H1 (cell line): ENCODE measurements at regions not wholly inside any gene's neighbourhood (a gene's known extent, or its start where the extent isn't known, plus 50 kb on each side); places are given as distances from the start of the nearest gene placed in this dataset.

Experiments
- CTCF ChIA-PET: fragments of 300-600 bp; sonication (Branson Sonifier 250); formaldehyde crosslinking; loops from one replicate; lab custom pipeline; 2021; ENCODE audit not compliant: partially characterized antibody; lab: Charles Lee
- POLR2A ChIA-PET: fragments of 300-600 bp; sonication (Branson Sonifier 250); formaldehyde crosslinking; loops from one replicate; lab custom pipeline; 2021; ENCODE audit warnings: inconsistent platforms; ENCODE audit not compliant: partially characterized antibody; lab: Charles Lee
- DNase-seq, 2 experiments: peaks; one replicate each; pipeline versions ENCODE4 v3.0.0 to v3.0.0-alpha.2; 2010 to 2022; ENCODE audit warnings: low spot score in 2 of 2, low read depth in 1 of 2, mixed read lengths in 1 of 2
- FAIRE-seq: peaks from 2 replicates; lab custom pipeline; 2011; peaks lifted over from hg19 to GRCh38; lab: Jason Lieb, UNC
- H2AFZ ChIP-seq: 2 replicates; pipeline ENCODE4 v1.8.1; 2012; ENCODE audit warnings: low read length, inconsistent platforms
- H2AK5ac ChIP-seq: 2 replicates; pipeline ENCODE4 v1.6.1; 2013; ENCODE audit warnings: low read depth, low read length
- H2BK120ac ChIP-seq: replicated peaks from 2 replicates; pipeline ENCODE3; 2013; ENCODE audit warnings: low read depth, low read length, inconsistent platforms
- H2BK12ac ChIP-seq: 2 replicates; pipeline ENCODE4 v1.6.1; 2013; ENCODE audit warnings: low read depth, low read length
- H2BK15ac ChIP-seq: 2 replicates; pipeline ENCODE4 v1.6.1; 2013; ENCODE audit warnings: low read length
- H2BK20ac ChIP-seq: 2 replicates; pipeline ENCODE4 v1.6.1; 2013; ENCODE audit warnings: low read length
- H2BK5ac ChIP-seq: 2 replicates; pipeline ENCODE4 v1.6.1; 2013; ENCODE audit warnings: low read depth, low read length
- H3K14ac ChIP-seq: 2 replicates; pipeline ENCODE4 v1.6.1; 2013; ENCODE audit warnings: inconsistent platforms; ENCODE audit not compliant: insufficient read length
- H3K18ac ChIP-seq: 2 replicates; pipeline ENCODE4 v1.6.1; 2013; ENCODE audit warnings: low read length; ENCODE audit errors: extremely low read depth
- H3K23ac ChIP-seq: 2 replicates; pipeline ENCODE4 v1.6.1; 2013; ENCODE audit warnings: inconsistent platforms; ENCODE audit not compliant: insufficient read length
- H3K23me2 ChIP-seq: 2 replicates; pipeline ENCODE4 v1.6.1; 2013; ENCODE audit warnings: low read depth, low read length
- H3K27ac ChIP-seq: 2 replicates; pipeline ENCODE4 v1.6.1; 2011; ENCODE audit warnings: low read depth, low read length, inconsistent platforms
- H3K27me3 ChIP-seq, 4 experiments: replicated peaks in 1 of 4; 1 replicate in 1 of 4; 2 replicates in 3 of 4; pipeline versions ENCODE4 v1.6.1 to v1.8.1; 2011 to 2013; ENCODE audit warnings: low read length in 3 of 4, mild to moderate bottlenecking in 3 of 4, inconsistent platforms in 2 of 4, mixed read lengths in 2 of 4, moderate library complexity in 1 of 4; ENCODE audit not compliant: control insufficient read depth in 3 of 4, insufficient read depth in 3 of 4; ENCODE audit errors: extremely low read depth in 1 of 4
- H3K36me3 ChIP-seq, 4 experiments: 2 replicates each; pipeline versions ENCODE4 v1.6.1 to v1.8.1; 2011 to 2013; ENCODE audit warnings: mild to moderate bottlenecking in 4 of 4, low read length in 3 of 4, moderate library complexity in 2 of 4, control low read depth in 1 of 4, inconsistent platforms in 1 of 4; ENCODE audit not compliant: insufficient read depth in 4 of 4, control insufficient read depth in 2 of 4
- H3K4ac ChIP-seq: replicated peaks from 2 replicates; pipeline ENCODE3; 2013; ENCODE audit warnings: low read length, low read depth, mixed read lengths, inconsistent platforms; ENCODE audit not compliant: insufficient read length
- H3K4me1 ChIP-seq, 4 experiments: replicated peaks in 1 of 4; 1 replicate in 1 of 4; 2 replicates in 3 of 4; pipeline versions ENCODE4 v1.6.1 to v1.8.1; 2011 to 2013; ENCODE audit warnings: low read length in 3 of 4, inconsistent platforms in 2 of 4, mixed read lengths in 1 of 4; ENCODE audit not compliant: insufficient read depth in 4 of 4, control insufficient read depth in 3 of 4
- H3K4me2 ChIP-seq, 2 experiments: 2 replicates each; pipeline versions ENCODE4 v1.6.1 to v1.8.1; 2011 to 2013; ENCODE audit warnings: low read depth in 2 of 2, low read length in 2 of 2, control low read depth in 1 of 2, inconsistent platforms in 1 of 2, mild to moderate bottlenecking in 1 of 2; ENCODE audit not compliant: insufficient read depth in 1 of 2
- H3K4me3 ChIP-seq, 4 experiments: fragments of 200-600, 300-600 bp in 1 of 4; sonication (generic), shearing (Covaris generic), sonication (Bioruptor Twin) in 1 of 4; 2 replicates each; pipeline versions ENCODE4 v1.5.1 to v1.8.1; 2011 to 2016; ENCODE audit warnings: low read length in 4 of 4, low read depth in 3 of 4, control low read depth in 2 of 4, inconsistent platforms in 2 of 4, mild to moderate bottlenecking in 2 of 4, mixed read lengths in 1 of 4, moderate library complexity in 1 of 4; ENCODE audit not compliant: insufficient read depth in 2 of 4; ENCODE audit errors: extremely low read depth in 1 of 4
- H3K56ac ChIP-seq: replicated peaks from 2 replicates; pipeline ENCODE3; 2013; ENCODE audit warnings: low read depth, mild to moderate bottlenecking, mixed read lengths, low read length, inconsistent platforms; ENCODE audit not compliant: insufficient read length
- H3K79me1 ChIP-seq: 2 replicates; pipeline ENCODE4 v1.6.1; 2013; ENCODE audit warnings: low read depth, low read length, control low read depth
- H3K79me2 ChIP-seq, 2 experiments: 2 replicates each; pipeline versions ENCODE4 v1.6.1 to v1.8.1; 2012 to 2013; ENCODE audit warnings: low read length in 2 of 2, mild to moderate bottlenecking in 2 of 2, inconsistent platforms in 1 of 2; ENCODE audit not compliant: insufficient read depth in 2 of 2, control insufficient read depth in 1 of 2
- H3K9ac ChIP-seq, 4 experiments: replicated peaks in 1 of 4; 1 replicate in 1 of 4; 2 replicates in 3 of 4; pipeline versions ENCODE4 v1.6.1 to v1.8.1; 2011 to 2013; ENCODE audit warnings: low read depth in 3 of 4, low read length in 3 of 4, control low read depth in 2 of 4, mild to moderate bottlenecking in 2 of 4, moderate library complexity in 2 of 4, inconsistent platforms in 1 of 4; ENCODE audit errors: extremely low read depth in 1 of 4
- H3K9me3 ChIP-seq, 2 experiments: 2 replicates each; pipeline versions ENCODE4 v1.6.1 to v1.8.1; 2012 to 2013; ENCODE audit warnings: mild to moderate bottlenecking in 2 of 2, moderate library complexity in 2 of 2, control low read depth in 1 of 2, inconsistent platforms in 1 of 2, low read depth in 1 of 2, low read length in 1 of 2, mixed read lengths in 1 of 2; ENCODE audit not compliant: insufficient read depth in 2 of 2
- H4K20me1 ChIP-seq, 2 experiments: replicated peaks in 1 of 2; 2 replicates each; pipeline versions ENCODE3 to v1.8.1; 2011 to 2013; ENCODE audit warnings: inconsistent platforms in 2 of 2, low read length in 2 of 2, mild to moderate bottlenecking in 1 of 2; ENCODE audit not compliant: insufficient read depth in 2 of 2, control insufficient read depth in 1 of 2
- H4K5ac ChIP-seq: 2 replicates; pipeline ENCODE4 v1.6.1; 2013; ENCODE audit warnings: low read length, low read depth, mixed read lengths, inconsistent platforms; ENCODE audit not compliant: insufficient read length
- H4K8ac ChIP-seq: 2 replicates; pipeline ENCODE4 v1.8.0; 2013; ENCODE audit warnings: mild to moderate bottlenecking, moderate library complexity, low read length, inconsistent platforms; ENCODE audit not compliant: insufficient read depth; ENCODE audit errors: extremely low read depth
- H4K91ac ChIP-seq: replicated peaks from 2 replicates; pipeline ENCODE3; 2013; ENCODE audit warnings: low read length, mixed read lengths, inconsistent platforms; ENCODE audit not compliant: insufficient read length
- EZH2 ChIP-seq: fragments of 200-600 bp; sonication (generic); IDR thresholded peaks from 2 replicates; pipeline ENCODE4 v1.7.1; 2012; ENCODE audit warnings: low read depth, mild to moderate bottlenecking, moderate library complexity, low read length, inconsistent platforms; ENCODE audit not compliant: severe bottlenecking
- HDAC2 ChIP-seq, 2 experiments: fragments of 300-600 bp in 1 of 2; sonication (generic) in 1 of 2; IDR thresholded peaks; 2 replicates each; pipeline ENCODE4 v1.6.1; 2011 to 2012; ENCODE audit warnings: low read depth in 2 of 2, low read length in 2 of 2, mild to moderate bottlenecking in 2 of 2, moderate library complexity in 2 of 2, borderline replicate concordance in 1 of 2, inconsistent platforms in 1 of 2
- KDM1A ChIP-seq: fragments of 200-600, 300-600 bp; sonication (generic); IDR thresholded peaks from 2 replicates; pipeline ENCODE4 v1.7.1; 2016; ENCODE audit warnings: mild to moderate bottlenecking, low read length, borderline replicate concordance
- POLR2A ChIP-seq, 2 experiments: IDR thresholded peaks; 1 replicate in 1 of 2; 2 replicates in 1 of 2; pipeline ENCODE4 v1.6.1; 2011; ENCODE audit warnings: low read depth in 2 of 2, low read length in 2 of 2, mild to moderate bottlenecking in 2 of 2; ENCODE audit errors: control extremely low read depth in 1 of 2
- SP1 ChIP-seq: IDR thresholded peaks from 2 replicates; pipeline ENCODE4 v1.6.1; 2011; ENCODE audit warnings: low read depth, low read length
- TEAD4 ChIP-seq: IDR thresholded peaks from 2 replicates; pipeline ENCODE4 v1.6.1; 2012; ENCODE audit warnings: low read depth, low read length, inconsistent platforms, mixed read lengths
- WGBS, 2 experiments: shearing (Covaris generic) in 1 of 2; methylation state at CpG; one replicate each; pipeline versions ENCODE4 v1.1.6 to v1.1.7; 2013 to 2015; ENCODE audit warnings: low lambda C conversion rate in 2 of 2, mixed read lengths in 2 of 2, inconsistent platforms in 1 of 2, low coverage in 1 of 2, missing lambda C conversion rate in 1 of 2; ENCODE audit not compliant: insufficient replicate concordance in 2 of 2, insufficient coverage in 1 of 2, insufficient read length in 1 of 2; ENCODE audit errors: extremely low coverage in 1 of 2, missing lambda C conversion rate in 1 of 2; 5-methylcytosine and 5-hydroxymethylcytosine counted together
- TF ChIP-seq, protein P1 (sequence below), 3 experiments: IDR thresholded peaks; 1 replicate in 2 of 3; 2 replicates in 1 of 3; pipeline versions ENCODE4 v1.5.1 to v1.6.1; 2011; ENCODE audit warnings: low read length in 3 of 3, mild to moderate bottlenecking in 3 of 3, inconsistent platforms in 2 of 3, low read depth in 1 of 3, moderate library complexity in 1 of 3; ENCODE audit not compliant: insufficient read depth in 1 of 3; ENCODE audit errors: control extremely low read depth in 1 of 3
- TF ChIP-seq, protein P2 (sequence below): IDR thresholded peaks from 2 replicates; pipeline ENCODE4 v1.6.1; 2012; ENCODE audit warnings: low read length, inconsistent platforms
- TF ChIP-seq, protein P3 (sequence below): IDR thresholded peaks from 2 replicates; pipeline ENCODE4 v1.6.1; 2012; ENCODE audit warnings: inconsistent platforms

DNA sequence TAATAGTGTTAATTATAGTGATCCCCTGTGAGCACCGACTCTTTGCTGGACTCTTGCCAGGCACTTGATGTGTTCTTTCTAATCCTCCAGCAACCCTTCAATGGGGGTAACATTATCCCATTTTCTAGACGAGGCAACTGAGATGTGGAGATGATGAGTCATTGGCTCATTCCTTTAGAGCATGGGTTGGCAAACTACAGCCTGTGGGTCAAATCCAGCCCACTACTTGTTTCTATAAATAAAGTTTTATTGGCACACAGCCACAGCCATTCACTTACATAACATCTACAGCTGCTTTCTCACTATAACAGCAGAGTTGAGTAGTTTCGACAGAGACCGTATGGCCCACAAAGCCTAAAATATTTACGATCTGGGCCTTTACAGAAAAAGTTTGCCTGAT, 249.5 kb upstream of the KCNG1 start:
- H3K4me2 ChIP-seq, result no peak overlapping the region
- FAIRE-seq (no peak), DNase-seq (no peak)
- no peak overlapping the region for H3K23ac ChIP-seq
- H2BK12ac ChIP-seq, result no peak overlapping the region
- H4K5ac ChIP-seq, result no peak overlapping the region
- peaks cover 2 to 5% of the 10 kb centered on the region in 2 experiments; a peak in 2 of 4 replicates for H3K9me3 ChIP-seq
- ChIA-PET POLR2A (no interaction called here), CTCF (interaction anchor here (0.7 to 4.2 kb wide), 6 partner anchors 12 to 280 kb away, joined by 3 to 21 read pairs (median 8); no protein-coding TSS in a partner anchor)
- H3K14ac ChIP-seq, result no peak overlapping the region
- H3K4me1 ChIP-seq, result no peaks in the 10 kb centered on the region
- H3K56ac ChIP-seq, result no peak overlapping the region
- no peak overlapping the region for H2AK5ac ChIP-seq
- H4K8ac ChIP-seq, result no peak overlapping the region
- H2BK20ac ChIP-seq, result no peak overlapping the region
- H3K18ac ChIP-seq, result no peak overlapping the region
- H3K23me2 ChIP-seq, result no peaks in the 10 kb centered on the region
- H3K4ac ChIP-seq, result no peak overlapping the region
- no peak overlapping the region for H2AFZ ChIP-seq
- WGBS, 2 experiments, result 92% methylated on average over 5 of the region's 5 CpGs; no CpG with 5 or more reads in 1 of the 2 experiments
- H3K27me3 ChIP-seq, result no peaks in the 10 kb centered on the region
- no peaks in the 10 kb centered on the region for H3K36me3 ChIP-seq
- no peak overlapping the region for H4K91ac ChIP-seq
- no peak overlapping the region for H3K9ac ChIP-seq
- no peak overlapping the region for H2BK15ac ChIP-seq
- H2BK5ac ChIP-seq, result no peak overlapping the region
- H2BK120ac ChIP-seq, result no peak overlapping the region
- no peak overlapping the region for H3K4me3 ChIP-seq
- H3K79me1 ChIP-seq, result no peaks in the 10 kb centered on the region
- no peaks in the 10 kb centered on the region for H3K79me2 ChIP-seq
- no peaks in the 10 kb centered on the region for H4K20me1 ChIP-seq
- no peak overlapping the region for H3K27ac ChIP-seq
- TF ChIP-seq HDAC2 (IDR thresholded peaks at IDR 0.05; ENCODE audit: borderline replicate concordance in 1 of 2, low read depth in 2 of 2, low read length in 2 of 2) (no peak), KDM1A (no peak), POLR2A (IDR thresholded peaks at IDR 0.05; ENCODE audit: control extremely low read depth in 1 of 2, low read depth in 2 of 2, low read length in 2 of 2) (no peak), SP1 (no peak), TEAD4 (no peak), EZH2 (no peak)
- TF ChIP-seq, protein P1, sequence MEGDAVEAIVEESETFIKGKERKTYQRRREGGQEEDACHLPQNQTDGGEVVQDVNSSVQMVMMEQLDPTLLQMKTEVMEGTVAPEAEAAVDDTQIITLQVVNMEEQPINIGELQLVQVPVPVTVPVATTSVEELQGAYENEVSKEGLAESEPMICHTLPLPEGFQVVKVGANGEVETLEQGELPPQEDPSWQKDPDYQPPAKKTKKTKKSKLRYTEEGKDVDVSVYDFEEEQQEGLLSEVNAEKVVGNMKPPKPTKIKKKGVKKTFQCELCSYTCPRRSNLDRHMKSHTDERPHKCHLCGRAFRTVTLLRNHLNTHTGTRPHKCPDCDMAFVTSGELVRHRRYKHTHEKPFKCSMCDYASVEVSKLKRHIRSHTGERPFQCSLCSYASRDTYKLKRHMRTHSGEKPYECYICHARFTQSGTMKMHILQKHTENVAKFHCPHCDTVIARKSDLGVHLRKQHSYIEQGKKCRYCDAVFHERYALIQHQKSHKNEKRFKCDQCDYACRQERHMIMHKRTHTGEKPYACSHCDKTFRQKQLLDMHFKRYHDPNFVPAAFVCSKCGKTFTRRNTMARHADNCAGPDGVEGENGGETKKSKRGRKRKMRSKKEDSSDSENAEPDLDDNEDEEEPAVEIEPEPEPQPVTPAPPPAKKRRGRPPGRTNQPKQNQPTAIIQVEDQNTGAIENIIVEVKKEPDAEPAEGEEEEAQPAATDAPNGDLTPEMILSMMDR (IDR thresholded peaks at IDR 0.05; ENCODE audit: control extremely low read depth in 1 of 3, insufficient read depth in 1 of 3, low read depth in 1 of 3, low read length in 3 of 3), result no peak
- TF ChIP-seq, protein P2, sequence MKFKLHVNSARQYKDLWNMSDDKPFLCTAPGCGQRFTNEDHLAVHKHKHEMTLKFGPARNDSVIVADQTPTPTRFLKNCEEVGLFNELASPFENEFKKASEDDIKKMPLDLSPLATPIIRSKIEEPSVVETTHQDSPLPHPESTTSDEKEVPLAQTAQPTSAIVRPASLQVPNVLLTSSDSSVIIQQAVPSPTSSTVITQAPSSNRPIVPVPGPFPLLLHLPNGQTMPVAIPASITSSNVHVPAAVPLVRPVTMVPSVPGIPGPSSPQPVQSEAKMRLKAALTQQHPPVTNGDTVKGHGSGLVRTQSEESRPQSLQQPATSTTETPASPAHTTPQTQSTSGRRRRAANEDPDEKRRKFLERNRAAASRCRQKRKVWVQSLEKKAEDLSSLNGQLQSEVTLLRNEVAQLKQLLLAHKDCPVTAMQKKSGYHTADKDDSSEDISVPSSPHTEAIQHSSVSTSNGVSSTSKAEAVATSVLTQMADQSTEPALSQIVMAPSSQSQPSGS, result no peak
- TF ChIP-seq, protein P3, sequence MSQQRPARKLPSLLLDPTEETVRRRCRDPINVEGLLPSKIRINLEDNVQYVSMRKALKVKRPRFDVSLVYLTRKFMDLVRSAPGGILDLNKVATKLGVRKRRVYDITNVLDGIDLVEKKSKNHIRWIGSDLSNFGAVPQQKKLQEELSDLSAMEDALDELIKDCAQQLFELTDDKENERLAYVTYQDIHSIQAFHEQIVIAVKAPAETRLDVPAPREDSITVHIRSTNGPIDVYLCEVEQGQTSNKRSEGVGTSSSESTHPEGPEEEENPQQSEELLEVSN, result no peak
